ENCODE measurements at regions not wholly inside any gene's neighbourhood (a gene's known extent, or its start where the extent isn't known, plus 50 kb on each side); places are given as distances from the start of the nearest gene placed in this dataset.

DNA sequence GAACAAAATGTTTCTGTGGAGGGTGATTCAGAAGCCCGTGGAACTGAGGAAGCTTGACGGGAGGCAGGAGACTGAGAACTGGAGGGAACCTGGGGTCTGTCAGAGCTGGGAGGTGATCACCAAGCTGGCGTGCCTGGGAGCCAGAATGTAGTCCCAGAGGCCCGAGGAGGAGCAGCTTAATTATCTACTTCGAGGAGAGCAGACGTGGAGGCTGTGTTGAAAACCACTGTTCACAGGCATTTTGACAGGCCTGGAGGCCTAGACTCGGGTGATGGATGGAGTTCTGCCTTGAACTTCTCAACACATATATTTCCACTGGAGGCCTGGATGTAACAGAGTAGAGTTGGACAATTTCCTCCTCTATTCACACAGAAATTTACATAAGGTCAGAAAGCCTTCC, 177.7 kb upstream of the SALL1 start:
- Histone ChIP-seq H3K36me3 (ENCODE audit: control insufficient read depth, insufficient read depth, low read length) (no peaks in the 10 kb centered on the region), H3K4me3 (ENCODE audit: low read depth, low read length) (no peak overlapping the region), H3K27me3 (ENCODE audit: control insufficient read depth, insufficient read depth, low read length) (no peaks in the 10 kb centered on the region)
- ChIA-PET CTCF (no interaction called here), POLR2A (no interaction called here)
- no peak for DNase-seq (ENCODE audit: low read depth)
- TF ChIP-seq, protein P1, sequence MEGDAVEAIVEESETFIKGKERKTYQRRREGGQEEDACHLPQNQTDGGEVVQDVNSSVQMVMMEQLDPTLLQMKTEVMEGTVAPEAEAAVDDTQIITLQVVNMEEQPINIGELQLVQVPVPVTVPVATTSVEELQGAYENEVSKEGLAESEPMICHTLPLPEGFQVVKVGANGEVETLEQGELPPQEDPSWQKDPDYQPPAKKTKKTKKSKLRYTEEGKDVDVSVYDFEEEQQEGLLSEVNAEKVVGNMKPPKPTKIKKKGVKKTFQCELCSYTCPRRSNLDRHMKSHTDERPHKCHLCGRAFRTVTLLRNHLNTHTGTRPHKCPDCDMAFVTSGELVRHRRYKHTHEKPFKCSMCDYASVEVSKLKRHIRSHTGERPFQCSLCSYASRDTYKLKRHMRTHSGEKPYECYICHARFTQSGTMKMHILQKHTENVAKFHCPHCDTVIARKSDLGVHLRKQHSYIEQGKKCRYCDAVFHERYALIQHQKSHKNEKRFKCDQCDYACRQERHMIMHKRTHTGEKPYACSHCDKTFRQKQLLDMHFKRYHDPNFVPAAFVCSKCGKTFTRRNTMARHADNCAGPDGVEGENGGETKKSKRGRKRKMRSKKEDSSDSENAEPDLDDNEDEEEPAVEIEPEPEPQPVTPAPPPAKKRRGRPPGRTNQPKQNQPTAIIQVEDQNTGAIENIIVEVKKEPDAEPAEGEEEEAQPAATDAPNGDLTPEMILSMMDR (IDR thresholded peaks at IDR 0.05; ENCODE audit: insufficient read depth, low read depth, low read length) = no peak

DNA sequence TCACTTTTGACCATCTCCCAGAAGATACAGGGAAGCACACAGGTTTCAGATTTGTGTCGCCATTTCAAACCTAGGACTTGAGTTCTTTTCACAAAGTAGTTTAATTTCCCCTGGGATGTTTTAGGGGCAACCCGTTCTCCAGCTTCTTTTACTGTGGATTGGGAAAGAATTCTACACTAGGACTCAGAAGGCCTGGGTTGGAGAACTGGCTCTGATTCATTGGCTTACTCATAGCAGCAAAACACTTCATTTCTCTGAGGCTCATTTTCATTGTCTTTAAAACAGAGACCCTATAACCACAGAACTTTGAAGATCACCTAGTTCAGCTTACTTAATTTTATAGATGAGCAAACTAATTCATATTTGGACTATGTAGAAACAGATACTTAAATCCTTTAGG, 175.9 kb upstream of the SALL1 start:
- TF ChIP-seq, protein P1 (IDR thresholded peaks at IDR 0.05; ENCODE audit: insufficient read depth, low read depth, low read length) = no peak
- peak; percentile 25 for DNase-seq (ENCODE audit: low read depth)
- POLR2A ChIA-PET = interaction anchor here (0.5 kb wide), 1 partner anchor 253 kb away, joined by 7 read pairs; no protein-coding TSS in a partner anchor
- CTCF ChIA-PET = interaction anchor here (0.7 kb wide), 1 partner anchor 198 kb away, joined by 3 read pairs; no protein-coding TSS in a partner anchor
- no peak overlapping the region for H3K4me3 ChIP-seq (ENCODE audit: low read depth, low read length)
- no peaks in the 10 kb centered on the region for H3K27me3 ChIP-seq (ENCODE audit: control insufficient read depth, insufficient read depth, low read length)
- no peaks in the 10 kb centered on the region for H3K36me3 ChIP-seq (ENCODE audit: control insufficient read depth, insufficient read depth, low read length)

DNA sequence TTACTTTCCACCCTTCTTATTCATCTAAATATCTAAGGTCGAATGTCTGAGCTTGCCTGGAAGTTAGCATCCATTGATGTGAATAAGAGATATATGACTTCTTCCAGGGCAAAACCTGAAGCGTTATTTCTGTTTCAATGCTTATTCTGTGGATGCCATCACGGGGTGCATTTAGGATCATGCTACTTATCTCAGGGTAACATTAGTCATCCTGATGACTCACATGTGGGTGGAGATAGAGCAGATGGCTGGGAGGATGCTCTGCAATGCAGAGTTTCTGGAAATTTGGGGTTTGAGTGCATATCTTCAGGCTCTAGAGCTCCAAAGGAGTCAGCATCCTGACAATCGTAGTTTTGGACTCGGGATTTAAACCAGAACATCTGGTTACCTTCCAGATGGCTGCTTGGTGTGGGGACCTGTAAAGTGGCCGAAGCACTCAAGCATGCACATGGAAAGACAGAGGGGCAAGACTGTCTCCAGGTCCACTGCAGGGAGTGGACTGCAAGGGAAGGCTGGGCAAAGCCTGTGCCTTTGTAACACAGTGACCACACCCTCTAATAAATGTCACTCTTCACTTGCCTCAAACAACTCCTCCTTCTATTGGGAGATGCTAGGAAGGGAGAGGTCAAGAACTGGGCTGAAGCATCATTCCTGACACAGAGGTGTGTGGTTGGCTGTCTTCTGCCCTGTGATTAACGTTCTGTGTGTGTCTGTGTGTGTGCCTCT, 175.2 kb upstream of the SALL1 start:
- ChIA-PET POLR2A (interaction anchor here (0.5 kb wide), 1 partner anchor 253 kb away, joined by 7 read pairs; no protein-coding TSS in a partner anchor), CTCF (interaction anchor here (0.7 to 1.5 kb wide), 2 partner anchors 199 to 420 kb away, joined by 3 read pairs; no protein-coding TSS in a partner anchor)
- no peaks in the 10 kb centered on the region for H3K36me3 ChIP-seq (ENCODE audit: control insufficient read depth, insufficient read depth, low read length)
- TF ChIP-seq, protein P1 (IDR thresholded peaks at IDR 0.05; ENCODE audit: insufficient read depth, low read depth, low read length) = no peak
- no peak overlapping the region for H3K4me3 ChIP-seq (ENCODE audit: low read depth, low read length)
- DNase-seq (ENCODE audit: low read depth) = peak; percentile 50
- no peaks in the 10 kb centered on the region for H3K27me3 ChIP-seq (ENCODE audit: control insufficient read depth, insufficient read depth, low read length)

DNA sequence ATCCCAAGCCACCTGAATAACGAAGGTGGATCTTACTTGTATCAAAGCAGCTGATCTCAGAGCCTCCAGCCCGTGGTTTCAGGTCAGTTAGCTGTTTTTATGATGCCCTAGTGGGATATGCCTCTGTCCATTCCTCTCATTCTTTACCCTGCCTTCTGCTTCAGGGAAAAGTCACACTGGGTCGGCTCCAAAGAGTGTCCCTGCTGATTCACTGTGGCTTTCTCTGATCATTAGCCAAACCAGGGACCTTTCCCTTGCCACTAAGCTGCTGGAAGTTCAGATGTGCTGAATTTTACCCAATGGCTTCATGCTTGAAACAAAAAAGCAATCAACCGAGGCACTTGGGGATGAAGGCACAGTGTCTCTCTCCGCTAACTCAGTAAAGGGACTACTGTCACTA, 170.2 kb upstream of the SALL1 start:
- ChIA-PET CTCF (interaction anchor here (0.9 to 1.0 kb wide), 2 partner anchors 9 to 15 kb away, joined by 3 read pairs; no protein-coding TSS in a partner anchor), POLR2A (interaction anchor here (0.6 kb wide), 1 partner anchor 171 kb away, joined by 3 read pairs; no protein-coding TSS in a partner anchor)
- Histone ChIP-seq H3K4me3 (ENCODE audit: low read depth, low read length) (no peak overlapping the region), H3K36me3 (ENCODE audit: control insufficient read depth, insufficient read depth, low read length) (no peaks in the 10 kb centered on the region), H3K27me3 (ENCODE audit: control insufficient read depth, insufficient read depth, low read length) (no peaks in the 10 kb centered on the region)
- DNase-seq (ENCODE audit: low read depth) = no peak
- TF ChIP-seq, protein P1 (IDR thresholded peaks at IDR 0.05; ENCODE audit: insufficient read depth, low read depth, low read length) = no peak

DNA sequence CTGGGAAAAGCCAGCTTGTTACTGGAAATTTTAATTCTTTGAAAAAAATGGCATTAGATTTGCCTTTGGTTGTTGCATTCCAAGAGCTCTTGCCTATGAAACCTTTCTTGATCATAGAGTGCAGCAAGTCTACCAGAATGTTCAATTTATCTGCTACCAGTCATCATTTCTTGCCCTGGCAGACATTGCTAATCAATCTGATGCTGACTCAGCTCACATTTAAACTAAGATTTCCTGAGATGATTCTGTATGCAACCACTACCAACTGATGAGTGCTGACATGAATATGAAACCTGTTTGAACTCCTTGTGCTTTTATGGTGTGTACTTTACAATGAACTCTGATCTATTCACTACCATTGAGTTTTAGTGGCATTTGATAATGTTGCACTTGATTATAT, 166.5 kb upstream of the SALL1 start:
- no peak overlapping the region for H3K4me3 ChIP-seq (ENCODE audit: low read depth, low read length)
- CTCF ChIA-PET = interaction anchor here (0.6 kb wide), 1 partner anchor 74 kb away, joined by 3 read pairs; no protein-coding TSS in a partner anchor
- POLR2A ChIA-PET = no interaction called here

More for the DNA sequence above, 166.5 kb upstream of the SALL1 start:
- no peak for DNase-seq (ENCODE audit: low read depth)
- H3K27me3 ChIP-seq (ENCODE audit: control insufficient read depth, insufficient read depth, low read length) = no peaks in the 10 kb centered on the region
- TF ChIP-seq, protein P1 (IDR thresholded peaks at IDR 0.05; ENCODE audit: insufficient read depth, low read depth, low read length) = no peak
- no peaks in the 10 kb centered on the region for H3K36me3 ChIP-seq (ENCODE audit: control insufficient read depth, insufficient read depth, low read length)

Data from BJ (cell line).